Neural cell (in vitro differentiated cells): ENCODE measurements at regions not wholly inside any gene's neighbourhood (a gene's known extent, or its start where the extent isn't known, plus 50 kb on each side); places are given as distances from the start of the nearest gene placed in this dataset.

Experiments used
- EP300 ChIP-seq: fragments of 450-650 bp; conservative IDR thresholded peaks from 2 replicates; pipeline ENCODE4 v1.6.1; 2014; ENCODE audit warnings: antibody characterized with exemption, mild to moderate bottlenecking, moderate library complexity; ENCODE audit not compliant: poor library complexity, severe bottlenecking
- EZH2 ChIP-seq: fragments of 200-600, 300-800 bp; shearing (Covaris generic), sonication (generic); IDR thresholded peaks from 2 replicates; pipeline ENCODE4 v1.6.1; 2014; ENCODE audit warnings: antibody characterized with exemption, low read length, borderline replicate concordance, mild to moderate bottlenecking; ENCODE audit not compliant: insufficient read depth, poor library complexity, severe bottlenecking
- MXI1 ChIP-seq: fragments of 450-650 bp; conservative IDR thresholded peaks from 2 replicates; pipeline ENCODE4 v1.6.1; 2014; ENCODE audit warnings: antibody characterized with exemption, mild to moderate bottlenecking; ENCODE audit not compliant: poor library complexity, severe bottlenecking
- POLR2AphosphoS5 ChIP-seq: IDR thresholded peaks from 2 replicates; pipeline ENCODE4 v1.6.1; 2012
- RAD21 ChIP-seq: fragments of 450-650 bp; conservative IDR thresholded peaks from 2 replicates; pipeline ENCODE4 v1.6.1; 2014; ENCODE audit warnings: antibody characterized with exemption, mild to moderate bottlenecking, moderate library complexity
- SMC3 ChIP-seq: fragments of 450-650 bp; conservative IDR thresholded peaks from 2 replicates; pipeline ENCODE4 v1.6.1; 2014; ENCODE audit warnings: antibody characterized with exemption, mild to moderate bottlenecking, moderate library complexity; ENCODE audit not compliant: poor library complexity
- TF ChIP-seq, protein P1 (sequence below): fragments of 450-650 bp; IDR thresholded peaks from 2 replicates; pipeline ENCODE4 v1.5.1; 2014; ENCODE audit warnings: antibody characterized with exemption, mild to moderate bottlenecking, moderate library complexity; ENCODE audit not compliant: poor library complexity, severe bottlenecking

DNA sequence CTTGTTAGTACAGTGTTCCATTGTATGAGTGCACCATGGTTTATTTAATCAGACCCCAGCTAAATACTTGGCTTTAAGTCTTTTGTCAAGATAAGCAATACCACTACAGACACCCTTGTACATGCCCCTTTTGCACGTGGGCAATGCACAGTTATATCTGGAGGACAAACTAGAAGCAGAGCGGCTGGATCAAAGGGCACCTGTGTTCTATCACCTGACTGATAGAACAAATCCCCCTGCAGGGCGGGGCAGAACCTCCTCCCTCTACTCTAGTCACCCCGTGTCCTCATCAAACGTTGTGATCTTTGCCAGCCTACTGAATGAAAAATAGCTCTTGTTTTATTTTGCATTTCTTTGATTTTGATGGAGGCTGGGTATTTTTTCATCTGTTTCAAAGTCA lies 314.9 kb downstream of the TLE3 start:
- TF ChIP-seq EZH2 (no peak), RAD21 (no peak), SMC3 (no peak), EP300 (no peak), POLR2AphosphoS5 (no peak), MXI1 (no peak)
- TF ChIP-seq, protein P1, sequence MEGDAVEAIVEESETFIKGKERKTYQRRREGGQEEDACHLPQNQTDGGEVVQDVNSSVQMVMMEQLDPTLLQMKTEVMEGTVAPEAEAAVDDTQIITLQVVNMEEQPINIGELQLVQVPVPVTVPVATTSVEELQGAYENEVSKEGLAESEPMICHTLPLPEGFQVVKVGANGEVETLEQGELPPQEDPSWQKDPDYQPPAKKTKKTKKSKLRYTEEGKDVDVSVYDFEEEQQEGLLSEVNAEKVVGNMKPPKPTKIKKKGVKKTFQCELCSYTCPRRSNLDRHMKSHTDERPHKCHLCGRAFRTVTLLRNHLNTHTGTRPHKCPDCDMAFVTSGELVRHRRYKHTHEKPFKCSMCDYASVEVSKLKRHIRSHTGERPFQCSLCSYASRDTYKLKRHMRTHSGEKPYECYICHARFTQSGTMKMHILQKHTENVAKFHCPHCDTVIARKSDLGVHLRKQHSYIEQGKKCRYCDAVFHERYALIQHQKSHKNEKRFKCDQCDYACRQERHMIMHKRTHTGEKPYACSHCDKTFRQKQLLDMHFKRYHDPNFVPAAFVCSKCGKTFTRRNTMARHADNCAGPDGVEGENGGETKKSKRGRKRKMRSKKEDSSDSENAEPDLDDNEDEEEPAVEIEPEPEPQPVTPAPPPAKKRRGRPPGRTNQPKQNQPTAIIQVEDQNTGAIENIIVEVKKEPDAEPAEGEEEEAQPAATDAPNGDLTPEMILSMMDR = no peak
